GM19372 (cell line): ENCODE measurements at regions not wholly inside any gene's neighbourhood (a gene's known extent, or its start where the extent isn't known, plus 50 kb on each side); places are given as distances from the start of the nearest gene placed in this dataset.

Experiments
- ATAC-seq: cut with Tn5 transposase; IDR thresholded peaks from one replicate; pipeline ENCODE4 v1.9.1; 2021; ENCODE audit warnings: mild to moderate bottlenecking, low read depth, moderate library complexity; ENCODE audit not compliant: unreplicated experiment

DNA sequence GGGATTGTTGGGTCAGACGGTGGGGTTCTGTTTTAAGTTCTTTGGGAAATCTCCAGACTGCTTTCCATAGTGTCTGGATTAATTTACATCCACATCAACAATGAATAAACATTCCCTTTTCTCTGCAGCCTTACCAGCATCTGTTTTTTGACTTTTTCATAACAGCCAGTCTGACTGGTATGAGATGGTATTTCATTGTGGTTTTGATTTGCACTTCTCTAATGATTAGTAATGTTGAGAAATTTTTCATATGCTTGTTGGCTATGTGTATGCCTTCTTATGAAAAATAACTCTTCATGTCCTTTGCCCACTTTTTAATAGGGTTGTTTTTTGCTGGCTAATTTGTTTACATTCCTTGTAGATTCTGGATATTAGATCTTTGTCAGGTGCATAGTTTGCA lies 140.8 kb upstream of the CNTN1 start:
- ATAC-seq, result no peak

DNA sequence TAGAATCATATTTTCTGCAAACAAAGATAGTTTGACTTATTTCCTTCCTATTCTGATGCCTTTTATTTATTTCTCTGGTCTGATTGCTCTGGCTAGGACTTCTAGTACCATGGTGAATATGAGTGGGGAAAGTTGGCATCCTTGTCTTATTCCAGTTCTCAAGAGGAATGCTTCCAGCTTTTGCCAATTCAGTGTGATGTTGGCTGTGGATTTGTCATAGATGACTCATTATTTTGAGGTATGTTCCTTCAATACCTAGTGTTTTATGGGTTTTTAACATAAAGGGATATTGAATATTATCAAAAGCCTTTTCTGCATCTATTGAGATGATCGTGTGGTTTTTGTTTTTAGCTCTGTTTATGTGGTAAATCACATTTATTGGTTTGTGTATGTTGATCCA lies 139.4 kb upstream of the CNTN1 start:
- no peak for ATAC-seq

DNA sequence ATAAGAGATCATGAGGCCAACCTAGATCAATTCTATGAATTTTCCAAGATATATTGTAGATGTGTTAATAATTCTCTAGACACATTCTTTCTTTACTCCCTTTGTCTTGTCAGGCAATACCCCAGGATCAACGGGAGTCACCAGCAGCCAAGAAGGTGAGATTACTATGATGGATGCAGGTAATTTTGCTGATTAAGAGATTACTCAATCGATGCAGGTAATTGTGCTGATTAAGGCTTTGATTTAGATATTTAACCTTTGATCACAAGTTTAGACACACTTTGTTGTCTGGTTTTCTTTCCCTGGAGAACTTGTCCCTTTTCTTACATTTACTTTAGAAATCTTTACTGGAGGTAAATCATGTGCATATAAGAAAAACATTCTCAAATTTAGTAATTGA lies 134.3 kb upstream of the CNTN1 start:
- no peak for ATAC-seq

DNA sequence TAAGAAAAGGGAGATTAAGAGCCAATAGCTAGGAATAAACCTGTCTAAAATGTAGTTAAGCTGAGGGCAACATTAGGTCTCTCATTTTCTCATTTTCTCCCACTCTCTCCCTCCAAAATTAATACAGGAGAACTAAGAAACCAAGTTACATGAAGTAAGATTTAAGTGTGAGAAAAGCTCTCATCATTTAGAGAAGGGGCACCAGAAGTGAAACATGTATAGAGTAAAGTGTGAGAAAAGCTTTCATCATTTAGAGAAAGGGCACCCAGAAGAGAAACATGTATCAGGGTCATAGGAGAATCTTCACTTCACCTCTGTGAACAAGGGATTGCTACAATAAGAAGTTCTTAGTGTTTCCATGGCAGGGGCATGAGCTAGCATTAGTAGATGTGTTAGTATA lies 132.4 kb upstream of the CNTN1 start:
- peak; percentile 55 for ATAC-seq

DNA sequence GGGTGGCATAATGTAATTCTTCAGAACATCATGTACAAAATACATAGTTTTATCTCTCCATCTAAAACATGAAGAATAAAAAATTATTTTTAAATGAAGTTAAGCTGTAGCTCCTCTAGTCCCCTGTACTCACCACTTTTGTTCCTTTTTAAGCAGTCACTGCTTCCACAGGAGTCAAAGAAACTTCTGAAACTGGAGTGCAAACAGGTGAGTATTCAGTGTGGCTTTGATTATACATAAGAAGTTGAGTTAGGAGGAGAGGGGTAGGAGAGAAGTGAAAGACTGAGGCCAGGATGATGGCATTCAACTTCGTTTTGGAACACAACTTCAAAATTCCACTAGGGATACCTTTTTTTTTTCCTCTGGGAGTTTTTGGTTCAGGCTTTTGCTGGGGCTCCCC lies 131.4 kb upstream of the CNTN1 start:
- ATAC-seq, result peak; percentile 35

DNA sequence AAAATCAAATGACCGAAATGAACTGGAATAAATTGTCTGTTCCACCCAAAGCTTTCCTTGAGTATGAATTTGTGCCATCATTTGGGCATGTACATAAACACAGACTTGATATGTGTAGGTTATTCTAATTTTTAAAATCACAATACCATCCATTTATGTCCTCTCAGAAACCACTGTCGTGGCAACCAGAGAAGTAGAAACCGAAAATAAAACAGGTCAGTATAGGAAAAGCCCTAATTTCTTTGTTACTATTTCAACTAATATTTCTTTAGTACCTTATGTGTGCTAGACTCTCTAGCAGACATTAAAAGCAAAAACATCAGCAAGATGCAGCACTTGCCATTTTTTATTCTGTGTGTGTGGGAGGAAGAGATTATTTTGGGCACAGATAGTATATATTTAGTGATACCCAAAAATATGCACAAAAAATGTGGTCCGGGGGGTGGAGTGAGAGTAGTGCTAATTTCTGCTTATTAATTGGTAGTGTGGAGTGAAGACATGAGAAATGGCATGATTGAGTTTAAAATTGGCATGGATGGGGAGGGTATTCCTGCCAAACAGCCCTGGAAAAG lies 130.8 kb upstream of the CNTN1 start:
- peak; percentile 45 for ATAC-seq

DNA sequence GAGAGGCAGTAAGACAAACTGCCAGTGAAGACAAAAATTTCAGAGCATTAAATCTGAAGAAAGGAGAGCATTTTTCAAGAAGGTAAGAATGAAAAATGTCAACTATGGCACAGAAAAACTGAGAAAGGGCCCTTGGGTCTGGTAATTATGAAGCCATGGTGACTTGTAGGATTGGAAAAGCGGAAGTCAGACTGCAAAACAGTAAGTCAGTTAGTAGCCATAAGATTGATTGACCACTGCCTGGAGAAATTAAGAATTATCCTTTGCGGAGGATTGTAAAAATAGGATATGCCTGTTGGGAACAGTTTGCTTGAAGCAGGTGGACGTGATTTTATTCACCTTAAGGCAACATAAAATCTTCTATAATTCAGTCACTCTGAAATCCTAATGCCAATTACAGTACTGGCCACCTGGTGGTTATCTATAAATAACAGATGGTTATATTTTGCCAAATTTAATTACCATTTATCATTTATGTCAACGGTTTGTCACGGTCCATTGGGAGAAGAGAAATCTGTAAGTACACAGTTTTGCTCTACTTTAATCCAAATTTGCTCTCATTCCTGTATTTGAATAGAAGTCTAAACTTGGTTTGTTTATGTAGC lies 127.1 kb upstream of the CNTN1 start:
- ATAC-seq, result no peak

DNA sequence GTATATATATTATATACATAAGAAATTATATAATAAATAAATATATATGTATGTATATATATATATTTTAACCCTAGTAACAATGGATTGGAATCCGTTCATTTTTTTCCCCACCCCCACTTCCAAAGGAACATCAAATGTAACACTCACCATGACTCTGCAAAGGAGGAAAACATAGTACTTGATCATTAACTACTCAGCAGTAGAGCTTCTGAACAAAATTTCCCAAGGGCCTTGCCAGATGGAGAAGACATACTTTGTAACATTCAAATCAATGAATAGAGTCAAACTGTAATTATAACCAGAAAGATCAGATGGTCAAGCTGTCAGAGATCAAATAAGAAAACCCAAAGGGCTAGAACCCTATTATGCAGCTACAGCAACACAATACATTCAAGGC lies 126.0 kb upstream of the CNTN1 start:
- no peak for ATAC-seq

DNA sequence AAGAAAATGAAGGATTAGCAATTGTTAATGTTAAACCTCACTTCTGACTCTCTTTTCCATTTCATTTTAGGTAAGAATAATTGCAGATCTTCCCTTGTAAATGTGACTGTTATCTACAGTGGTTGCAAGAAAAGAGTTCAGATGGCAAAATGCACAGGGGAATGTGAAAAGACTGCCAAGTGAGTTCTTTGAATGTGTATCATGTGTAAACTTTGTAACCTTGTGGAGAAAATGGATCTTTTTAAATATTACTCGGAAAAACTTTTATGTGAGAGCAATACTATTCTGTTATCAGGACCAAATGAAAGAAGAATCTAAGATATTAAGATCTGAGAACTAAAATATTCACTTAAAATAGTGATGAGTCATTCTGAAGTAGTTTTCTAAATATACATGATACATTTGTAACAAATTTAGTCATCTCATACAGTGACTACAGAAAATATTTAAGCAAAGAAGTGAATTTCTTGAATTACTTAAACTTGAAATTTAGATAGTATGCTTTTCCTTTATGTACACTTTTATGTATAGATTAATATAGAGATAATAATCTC lies 122.5 kb upstream of the CNTN1 start:
- no peak for ATAC-seq

DNA sequence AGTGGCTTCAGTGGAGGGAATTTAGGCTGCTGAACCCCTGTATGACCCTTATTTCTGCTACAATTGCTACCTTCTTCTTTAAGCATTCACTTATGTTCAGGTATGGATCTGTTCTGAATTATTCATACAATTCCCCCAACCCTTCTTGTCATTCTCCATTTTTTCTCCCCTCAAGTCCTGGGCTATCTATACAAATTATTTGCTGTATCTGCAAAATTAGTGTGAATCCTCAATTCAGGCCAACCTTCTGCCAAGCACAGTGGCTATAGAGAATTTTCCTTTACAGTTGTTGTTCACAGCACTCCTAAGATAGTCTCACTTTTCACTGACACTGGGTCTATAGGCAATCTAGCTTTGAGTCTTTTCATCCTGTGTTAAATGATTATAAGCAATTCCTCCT lies 119.2 kb upstream of the CNTN1 start:
- ATAC-seq, result no peak

DNA sequence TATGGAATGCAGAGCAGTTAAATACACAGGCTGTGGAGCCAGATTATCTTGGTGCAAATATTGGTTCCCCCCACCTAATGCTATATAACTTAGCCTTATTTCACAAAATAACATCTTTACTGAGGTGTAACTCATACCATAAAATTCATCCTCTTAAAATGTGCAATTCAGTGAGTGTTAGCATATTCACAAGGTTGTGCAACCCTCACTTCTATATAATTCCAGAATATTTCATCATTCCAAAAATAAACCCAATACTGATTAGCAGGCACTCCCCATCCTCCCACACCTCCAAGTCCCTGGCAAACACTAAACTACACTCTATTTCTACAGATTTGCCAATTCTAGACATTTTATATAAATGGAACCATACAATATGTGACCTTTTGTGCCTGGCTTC lies 116.3 kb upstream of the CNTN1 start:
- ATAC-seq, result no peak

DNA sequence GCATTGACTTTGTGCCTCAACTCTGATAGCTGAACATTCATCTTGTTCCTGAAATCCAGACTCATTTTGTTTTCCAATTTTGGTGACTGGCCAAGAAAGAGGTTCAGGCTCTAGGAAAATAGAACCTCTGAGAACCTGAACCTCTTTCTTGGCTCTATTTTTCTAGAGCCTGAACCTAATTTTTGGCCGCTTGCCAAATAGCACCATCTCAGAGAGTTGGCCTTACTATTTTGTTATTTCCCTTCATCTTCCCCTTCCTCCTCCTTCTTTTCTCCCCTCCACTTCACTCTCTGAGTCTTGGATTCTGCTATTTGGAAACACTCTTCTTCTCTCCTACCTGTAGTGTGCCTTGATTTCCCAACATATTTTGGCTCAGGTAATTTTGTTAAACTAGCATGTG lies 114.4 kb upstream of the CNTN1 start:
- no peak for ATAC-seq

DNA sequence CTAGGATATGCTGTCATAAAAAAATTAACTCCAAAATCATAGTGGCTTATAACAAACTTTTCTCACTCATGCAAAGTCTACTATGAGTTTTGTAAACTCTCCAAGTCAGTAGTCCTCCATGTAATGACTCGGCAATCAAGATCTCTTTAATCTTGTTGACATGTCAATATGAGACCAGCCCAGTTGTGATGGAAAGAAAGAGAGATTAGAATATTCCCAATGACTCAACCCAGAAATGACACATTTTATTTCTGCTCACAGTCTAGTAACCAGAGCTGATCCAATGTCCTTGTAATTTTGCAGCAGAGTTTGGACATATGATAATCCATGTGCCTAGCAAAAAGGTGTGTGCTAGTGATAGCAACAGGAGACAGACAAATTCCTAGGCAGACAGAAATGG lies 112.6 kb upstream of the CNTN1 start:
- no peak for ATAC-seq

DNA sequence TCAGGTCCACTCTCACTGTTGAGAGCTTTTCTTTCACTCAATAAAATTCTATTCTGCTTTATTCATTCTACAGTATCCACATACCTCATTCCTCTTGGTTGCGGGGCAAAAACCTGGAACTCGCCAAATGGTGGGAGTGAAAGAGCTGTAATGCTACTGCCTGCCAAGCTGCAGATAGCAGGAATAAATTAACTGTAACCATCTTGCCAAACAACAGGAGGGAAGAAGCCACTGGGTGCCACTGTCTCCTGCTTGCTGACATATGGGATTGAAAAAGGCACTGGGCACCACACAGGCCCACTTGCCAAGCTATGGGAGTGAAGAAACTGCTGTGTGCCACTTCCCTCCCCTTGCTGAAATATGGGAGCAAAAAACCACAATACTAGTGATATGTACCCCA lies 111.9 kb upstream of the CNTN1 start:
- no peak for ATAC-seq

DNA sequence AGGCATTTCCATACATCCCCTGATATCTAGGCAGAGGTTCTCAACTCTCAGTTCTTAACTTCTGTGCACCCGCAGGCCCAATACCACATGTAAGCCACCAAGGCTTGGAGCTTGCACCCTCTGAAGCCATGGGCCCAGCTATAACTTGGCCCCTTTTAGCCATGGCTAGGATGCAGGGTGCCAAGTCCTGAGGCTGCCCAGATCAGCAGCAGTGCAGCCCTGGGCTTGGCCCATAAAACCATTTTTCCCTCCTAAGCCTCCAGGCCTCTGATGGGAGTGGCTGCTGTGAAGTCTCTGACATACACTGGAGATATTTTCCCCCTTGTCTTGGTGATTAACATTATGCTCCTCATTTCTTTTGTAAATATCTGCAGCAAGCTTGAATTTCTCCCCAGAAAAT lies 110.3 kb upstream of the CNTN1 start:
- no peak for ATAC-seq

DNA sequence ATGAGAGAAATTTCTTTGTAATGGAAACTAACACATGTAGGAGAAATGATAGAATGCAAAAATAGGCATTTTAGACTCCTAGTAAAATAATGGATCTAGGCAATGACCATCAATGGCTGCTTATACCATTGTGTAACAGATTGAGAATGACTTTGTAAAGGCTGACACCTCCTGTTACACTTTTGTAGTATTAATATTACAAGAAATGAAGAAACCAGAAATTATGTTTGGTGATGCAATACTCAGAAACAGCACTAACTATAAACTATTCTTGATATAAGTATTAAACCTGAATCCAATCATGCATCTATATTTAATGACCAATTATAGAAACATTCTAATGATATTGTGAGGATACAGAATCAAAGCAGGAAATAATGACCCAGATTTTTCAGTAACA lies 108.5 kb upstream of the CNTN1 start:
- ATAC-seq, result no peak

DNA sequence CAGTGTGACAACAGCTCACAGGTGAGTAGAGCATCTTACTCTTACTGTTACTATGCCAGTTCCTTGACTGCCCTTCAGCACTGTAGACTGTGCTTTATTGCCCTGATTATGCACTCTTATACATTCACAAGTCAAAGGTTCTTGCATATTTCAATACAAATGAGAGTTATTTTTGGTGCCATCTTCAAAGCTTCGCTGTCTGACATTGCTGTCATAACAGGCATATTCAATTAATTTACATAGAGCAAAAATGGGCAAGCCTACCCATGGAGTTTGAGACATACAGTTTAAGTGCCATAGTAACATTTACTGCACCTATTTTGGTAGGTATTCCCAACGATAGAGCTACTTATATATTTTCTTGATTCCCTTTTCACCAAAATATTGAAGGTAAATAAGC lies 107.5 kb upstream of the CNTN1 start:
- no peak for ATAC-seq

DNA sequence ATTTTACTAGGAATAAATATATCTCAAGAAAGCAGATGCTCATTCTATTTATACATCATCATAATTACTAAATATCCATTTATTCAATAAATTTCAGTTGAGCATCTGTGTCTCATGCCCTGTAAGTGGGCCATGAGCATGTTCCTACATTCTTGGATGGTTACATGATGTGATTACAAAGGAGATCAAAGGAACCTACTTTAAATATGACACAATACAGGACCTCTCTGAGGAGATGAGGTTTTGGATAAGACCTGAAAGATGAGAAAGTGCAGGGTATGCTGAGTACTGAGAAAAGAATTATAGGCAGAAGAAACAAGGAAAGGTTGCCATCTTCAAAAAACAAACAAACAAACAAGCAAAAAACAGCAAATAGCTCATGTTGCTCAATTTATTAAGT lies 105.4 kb upstream of the CNTN1 start:
- no peak for ATAC-seq

DNA sequence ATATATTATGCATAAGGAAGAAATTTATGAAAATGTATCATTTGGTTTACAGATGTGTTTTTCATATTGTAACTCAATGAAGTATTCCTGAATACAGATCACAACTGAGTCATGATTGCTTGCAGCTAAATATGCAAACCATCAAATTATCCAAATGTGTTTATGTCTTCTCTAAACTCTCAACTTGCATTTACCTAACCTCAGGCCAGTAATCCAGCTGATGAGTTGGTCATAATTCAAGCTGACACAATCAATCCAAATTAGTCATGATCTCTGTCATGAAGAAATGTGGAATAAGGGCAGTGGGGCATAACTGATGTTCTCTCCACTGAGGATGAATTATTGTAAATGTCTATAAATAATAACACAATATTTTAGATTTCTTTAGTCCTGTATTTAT lies 104.8 kb upstream of the CNTN1 start:
- ATAC-seq, result no peak

DNA sequence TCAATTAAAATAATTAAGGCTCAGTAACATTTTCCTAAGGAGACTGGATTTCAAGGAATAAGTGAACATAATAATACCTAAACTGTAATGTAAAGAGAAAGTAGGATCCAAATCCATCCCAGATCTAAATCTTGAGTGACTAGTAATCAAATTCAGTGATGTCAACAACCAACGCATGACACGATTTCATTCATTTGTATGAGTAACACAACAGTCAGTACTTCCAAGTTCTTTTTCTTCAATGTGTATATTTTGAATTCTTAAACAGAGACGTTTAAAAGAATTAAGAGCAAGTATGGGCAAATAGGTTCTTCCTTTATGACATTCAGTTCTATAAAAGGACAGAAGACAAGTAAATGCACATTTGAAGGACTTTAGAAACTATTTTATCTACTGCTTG lies 104.3 kb upstream of the CNTN1 start:
- ATAC-seq, result no peak

DNA sequence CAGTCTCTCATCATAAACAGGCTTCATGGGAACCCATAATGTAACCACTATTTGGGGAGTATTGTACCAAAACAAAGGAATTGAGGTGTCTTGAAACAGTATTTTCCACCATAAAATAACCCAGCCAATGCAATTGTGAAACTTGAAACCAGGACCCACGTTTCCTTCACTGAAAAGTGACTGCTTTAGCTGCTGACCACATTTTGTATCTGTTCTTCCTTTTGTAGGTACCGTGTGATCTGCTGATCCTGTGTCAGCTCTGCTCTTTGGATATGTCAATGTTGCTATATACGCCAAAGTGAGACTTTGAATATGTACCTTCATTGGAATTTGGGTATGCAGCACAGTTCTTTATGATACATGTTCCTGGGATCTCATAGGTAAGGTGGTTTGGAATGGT lies 95.1 kb upstream of the CNTN1 start:
- ATAC-seq, result no peak

DNA sequence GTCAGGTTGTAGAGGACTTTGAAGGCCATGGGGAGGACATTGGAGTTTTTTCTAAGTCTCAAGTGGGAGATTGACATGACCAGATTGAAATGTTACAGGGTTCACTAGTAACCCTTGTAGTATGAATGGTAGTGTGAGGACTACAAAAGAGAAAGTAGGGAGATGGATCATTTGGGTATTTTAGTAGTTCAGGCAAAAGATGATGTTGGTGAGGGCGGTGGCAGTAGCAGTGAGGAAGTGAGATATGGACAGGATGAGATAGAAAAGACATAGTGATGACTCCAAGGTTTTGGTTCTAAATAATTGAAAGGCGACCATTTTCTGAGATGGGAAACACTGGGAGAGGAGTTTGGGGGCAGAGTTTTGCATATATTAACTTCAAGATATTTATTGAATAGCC lies 94.2 kb upstream of the CNTN1 start:
- ATAC-seq, result no peak

DNA sequence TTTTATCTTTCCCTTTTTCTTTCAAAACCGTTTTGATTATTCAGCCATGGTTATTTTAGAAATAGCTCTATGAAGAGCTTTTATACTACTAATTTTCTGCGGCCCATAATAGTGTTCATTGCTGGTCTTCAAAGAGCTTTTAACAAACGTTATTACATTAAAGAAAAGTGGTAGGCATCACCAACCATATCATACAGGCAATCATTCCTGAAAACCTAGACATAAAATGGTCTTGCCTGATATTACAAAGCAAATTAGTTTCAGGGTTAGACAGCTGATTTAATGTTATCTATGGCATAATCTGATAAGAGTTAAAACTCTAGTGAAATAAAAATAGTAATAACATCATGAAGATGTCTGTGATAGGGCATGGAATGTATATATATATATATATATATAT lies 89.7 kb upstream of the CNTN1 start:
- ATAC-seq, result no peak
